ENCODE measurements at regions not wholly inside any gene's neighbourhood (a gene's known extent, or its start where the extent isn't known, plus 50 kb on each side); places are given as distances from the start of the nearest gene placed in this dataset.
"Not testable (repeated sequence)": the region's sequence is repeated elsewhere in the genome, so short reads cannot be mapped to it uniquely, and the experiment has no call there.

DNA sequence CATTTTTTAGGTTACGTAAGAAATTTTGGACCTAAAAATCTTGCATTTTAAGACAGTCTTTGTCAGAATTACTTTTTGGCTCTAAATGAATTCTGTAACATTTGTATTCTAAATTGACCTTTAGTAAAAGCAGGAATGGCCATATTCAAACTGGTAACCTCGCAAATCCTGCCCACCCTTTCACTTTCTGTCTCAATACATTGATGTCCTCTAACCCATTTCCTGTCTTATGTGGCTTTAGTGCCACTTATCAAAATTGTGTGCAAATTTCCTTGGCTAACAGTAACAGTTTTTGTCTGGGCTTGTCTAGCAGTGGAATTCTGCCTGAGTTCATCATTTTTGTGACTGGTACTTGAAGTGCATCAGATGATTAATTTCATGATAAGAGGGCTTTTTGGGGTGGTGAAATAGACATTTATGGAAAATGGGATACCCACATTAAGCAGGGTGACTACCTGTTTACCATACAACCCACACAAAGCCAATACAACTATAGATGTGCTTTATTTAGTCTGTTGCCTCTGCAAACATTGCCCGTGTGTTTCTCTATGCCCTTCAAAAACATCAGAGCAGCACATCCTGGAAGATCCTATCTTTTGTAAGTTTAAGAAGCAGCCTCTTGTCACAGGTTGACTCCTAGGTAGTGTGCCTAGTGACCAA is 98.7 kb upstream of the FAM72C start:
- not testable (repeated sequence) for TF ChIP-seq POLR2A (IDR thresholded peaks at IDR 0.05); POLR2AphosphoS5 (IDR thresholded peaks at IDR 0.05; ENCODE audit: insufficient read depth in 1 of 2, low read depth in 1 of 2)
- TF ChIP-seq, protein P1, sequence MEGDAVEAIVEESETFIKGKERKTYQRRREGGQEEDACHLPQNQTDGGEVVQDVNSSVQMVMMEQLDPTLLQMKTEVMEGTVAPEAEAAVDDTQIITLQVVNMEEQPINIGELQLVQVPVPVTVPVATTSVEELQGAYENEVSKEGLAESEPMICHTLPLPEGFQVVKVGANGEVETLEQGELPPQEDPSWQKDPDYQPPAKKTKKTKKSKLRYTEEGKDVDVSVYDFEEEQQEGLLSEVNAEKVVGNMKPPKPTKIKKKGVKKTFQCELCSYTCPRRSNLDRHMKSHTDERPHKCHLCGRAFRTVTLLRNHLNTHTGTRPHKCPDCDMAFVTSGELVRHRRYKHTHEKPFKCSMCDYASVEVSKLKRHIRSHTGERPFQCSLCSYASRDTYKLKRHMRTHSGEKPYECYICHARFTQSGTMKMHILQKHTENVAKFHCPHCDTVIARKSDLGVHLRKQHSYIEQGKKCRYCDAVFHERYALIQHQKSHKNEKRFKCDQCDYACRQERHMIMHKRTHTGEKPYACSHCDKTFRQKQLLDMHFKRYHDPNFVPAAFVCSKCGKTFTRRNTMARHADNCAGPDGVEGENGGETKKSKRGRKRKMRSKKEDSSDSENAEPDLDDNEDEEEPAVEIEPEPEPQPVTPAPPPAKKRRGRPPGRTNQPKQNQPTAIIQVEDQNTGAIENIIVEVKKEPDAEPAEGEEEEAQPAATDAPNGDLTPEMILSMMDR (IDR thresholded peaks at IDR 0.05): not testable (repeated sequence)
